CD4-positive, alpha-beta T cell treated with Interleukin-21 for 1 hour (primary cell): ENCODE measurements at regions not wholly inside any gene's neighbourhood (a gene's known extent, or its start where the extent isn't known, plus 50 kb on each side); places are given as distances from the start of the nearest gene placed in this dataset.
"Not testable (repeated sequence)": the region's sequence is repeated elsewhere in the genome, so short reads cannot be mapped to it uniquely, and the experiment has no call there.

Experiments used
- DNase-seq: peaks from one replicate; pipeline ENCODE4 v3.0.0-alpha.2; 2020

DNA sequence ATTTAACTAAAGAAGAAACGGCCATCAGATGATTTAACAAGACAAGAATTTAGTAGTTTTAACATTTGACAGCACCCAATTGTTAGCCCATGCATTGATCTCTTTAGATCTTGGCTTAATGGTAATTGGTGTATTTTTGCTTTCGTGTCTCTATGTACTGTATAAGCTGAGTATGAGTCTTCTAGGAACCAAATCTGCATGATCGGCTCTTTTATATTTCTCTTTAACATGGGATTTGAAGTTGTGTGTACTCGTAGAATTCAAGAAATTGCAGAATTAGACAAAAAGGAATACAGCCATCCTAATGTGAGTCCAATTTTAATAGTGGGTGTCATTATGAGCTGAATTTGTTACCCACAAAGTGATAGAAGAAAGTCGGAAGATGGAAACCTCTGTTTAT lies 438.9 kb upstream of the WWC1 start:
- no peak for DNase-seq

- DNase-seq = no peak
Measured at GRCh38 chr5:167853421-167853820, 438.0 kb upstream of the WWC1 start.

GRCh38 chr5:167855818-167856217 lies 435.6 kb upstream of the WWC1 start:
- DNase-seq = no peak

GRCh38 chr5:167857321-167857720 lies 434.1 kb upstream of the WWC1 start:
- DNase-seq = no peak

DNA sequence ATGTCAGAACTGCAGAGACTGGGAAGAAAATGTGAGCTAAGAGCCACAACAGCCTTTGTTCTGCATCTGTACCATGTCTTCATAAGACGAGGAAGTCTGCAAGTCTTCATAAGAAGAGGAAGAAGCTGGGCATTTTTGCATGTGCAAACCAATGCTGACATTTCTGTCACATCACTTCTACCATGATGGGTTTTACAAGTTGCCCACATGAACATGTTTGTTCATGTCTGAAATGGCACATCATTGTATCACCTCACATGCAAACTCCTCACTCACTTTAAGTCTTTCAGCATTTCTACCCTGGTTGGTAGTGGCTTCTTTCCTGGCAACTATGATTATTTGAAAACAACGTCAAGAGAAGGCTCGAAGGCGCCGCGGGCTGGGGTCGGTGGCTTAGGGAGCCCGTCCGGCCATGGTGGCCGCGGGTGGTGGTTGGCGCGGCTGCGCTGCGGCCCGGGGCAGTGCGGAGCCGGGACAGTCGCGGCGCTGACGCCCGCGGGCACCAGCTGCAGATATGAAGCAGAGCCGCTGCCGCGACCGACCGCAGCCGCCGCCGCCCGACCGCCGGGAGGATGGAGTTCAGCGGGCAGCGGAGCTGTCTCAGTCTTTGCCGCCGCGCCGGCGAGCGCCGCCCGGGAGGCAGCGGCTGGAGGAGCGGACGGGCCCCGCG lies 433.1 kb upstream of the WWC1 start:
- not testable (repeated sequence) for DNase-seq

DNA sequence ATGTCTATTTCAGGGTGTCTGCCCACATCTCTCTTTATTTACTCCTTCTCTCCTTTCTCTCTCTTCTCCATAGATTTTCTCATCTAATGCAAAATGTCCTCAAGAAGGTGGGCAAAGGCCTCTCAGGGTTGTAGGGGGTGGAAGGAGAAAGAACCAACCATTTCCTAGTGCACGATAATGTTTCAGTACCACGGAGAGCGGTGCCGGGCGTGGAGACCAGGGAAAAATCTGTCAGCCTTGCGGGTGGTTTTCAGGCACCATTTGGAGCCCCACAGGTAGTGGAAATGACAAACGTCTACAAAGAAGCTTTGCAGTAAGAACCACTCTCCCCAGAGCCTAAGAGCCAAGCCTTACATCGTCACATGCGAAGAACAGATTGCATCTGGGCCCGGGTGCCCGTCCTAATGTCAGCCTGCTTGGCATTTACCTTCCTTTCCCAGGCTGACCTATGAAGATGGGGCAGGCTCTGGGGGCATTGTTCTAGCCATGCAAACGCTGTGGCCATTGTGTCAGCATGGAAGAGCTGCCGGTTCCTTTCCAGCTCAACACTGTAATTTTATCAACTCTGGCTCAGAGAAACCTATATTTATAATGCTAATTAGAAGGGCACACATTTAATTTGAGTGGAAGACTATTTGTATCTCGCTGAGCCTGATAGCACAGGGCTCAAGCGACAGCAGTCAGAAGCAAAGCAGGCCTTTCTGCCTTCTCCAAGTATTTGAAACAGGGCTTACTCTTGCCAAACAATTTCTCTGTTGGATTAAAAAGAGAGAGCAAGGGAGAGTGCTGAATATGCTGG lies 430.1 kb upstream of the WWC1 start:
- no peak for DNase-seq

DNA sequence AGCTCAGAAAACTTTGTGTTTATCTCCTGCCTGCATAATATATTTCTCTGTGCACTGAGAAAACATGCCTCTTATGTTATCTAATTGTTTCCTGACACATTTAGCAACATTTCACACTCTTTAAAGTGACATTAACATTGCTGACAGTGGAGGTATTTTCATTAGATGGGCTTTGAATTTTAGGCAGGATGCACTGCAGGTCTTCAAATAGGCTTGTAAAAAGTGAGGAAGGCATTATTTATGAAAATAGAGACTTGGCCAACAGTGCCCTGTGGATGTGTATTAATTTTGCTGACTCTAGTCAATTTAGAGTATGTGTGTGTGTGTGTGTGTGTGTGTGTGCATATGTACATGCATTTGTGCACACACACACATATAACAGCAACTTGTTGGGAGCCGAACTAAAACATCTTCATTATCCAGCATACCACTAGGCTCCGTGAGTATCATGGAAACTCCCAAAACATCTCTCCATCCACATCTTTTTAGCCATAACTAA lies 429.5 kb upstream of the WWC1 start:
- no peak for DNase-seq

GRCh38 chr5:167863883-167864282 lies 427.6 kb upstream of the WWC1 start:
- DNase-seq = no peak

- no peak for DNase-seq
Measured at GRCh38 chr5:167864801-167865200, 426.6 kb upstream of the WWC1 start.

GRCh38 chr5:167866797-167867196 lies 424.6 kb upstream of the WWC1 start:
- no peak for DNase-seq

- no peak for DNase-seq
Measured at GRCh38 chr5:167867281-167867680, 424.2 kb upstream of the WWC1 start.

GRCh38 chr5:167869125-167869524 lies 422.3 kb upstream of the WWC1 start:
- DNase-seq = no peak

DNA sequence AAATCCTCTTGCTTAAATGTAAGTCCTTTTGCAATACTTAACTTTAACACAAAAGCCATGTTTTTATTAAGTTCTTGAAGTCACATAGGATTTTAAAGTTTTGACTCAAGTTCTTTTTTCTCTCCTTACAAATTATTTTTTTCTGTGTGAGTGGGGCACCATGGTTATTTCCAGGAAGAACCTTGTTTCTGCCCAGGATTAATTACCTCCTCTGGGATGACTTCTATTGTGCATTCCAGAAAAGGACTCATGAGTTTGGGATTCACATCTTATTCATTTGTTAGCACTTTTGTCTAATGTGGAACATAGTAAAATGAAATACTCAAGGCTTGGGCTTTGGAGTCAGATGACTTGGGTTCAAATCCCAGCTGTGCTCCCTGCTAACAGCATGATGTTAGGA lies 421.4 kb upstream of the WWC1 start:
- no peak for DNase-seq

GRCh38 chr5:167871091-167871490 lies 420.4 kb upstream of the WWC1 start:
- DNase-seq = no peak

GRCh38 chr5:167872791-167873190 lies 418.7 kb upstream of the WWC1 start:
- no peak for DNase-seq

DNA sequence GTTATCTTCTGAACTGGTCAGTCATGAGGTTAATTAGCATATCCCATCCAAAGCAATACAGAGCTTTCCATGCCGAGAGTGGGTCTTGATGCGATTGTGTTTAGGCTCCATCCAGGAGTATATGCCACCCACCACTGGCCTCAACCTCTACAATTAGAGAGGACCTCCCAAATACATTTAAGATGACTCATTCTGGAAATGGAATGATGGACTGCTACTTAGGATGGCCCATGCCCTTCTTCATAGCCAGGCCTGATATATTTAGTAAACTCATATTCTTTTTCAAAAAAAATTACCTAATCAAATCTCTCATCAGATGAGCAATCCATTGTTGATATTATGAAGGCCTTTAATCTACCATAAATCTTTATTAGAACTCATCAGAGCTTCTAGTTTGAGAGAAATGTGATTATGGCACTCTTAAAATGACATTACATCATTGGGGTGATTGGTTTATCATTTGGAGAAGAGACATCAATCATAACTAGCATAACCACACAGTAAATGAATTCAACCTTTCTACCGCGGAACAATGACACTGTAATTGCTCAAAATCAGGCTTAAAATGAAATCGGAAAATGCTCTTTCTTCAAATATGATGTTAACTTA lies 414.2 kb upstream of the WWC1 start:
- no peak for DNase-seq

- DNase-seq = no peak
Measured at GRCh38 chr5:167877924-167878323, 413.5 kb upstream of the WWC1 start.

- DNase-seq = no peak
Measured at GRCh38 chr5:167880420-167880819, 411.0 kb upstream of the WWC1 start.

- DNase-seq = no peak
Measured at GRCh38 chr5:167881041-167881440, 410.4 kb upstream of the WWC1 start.

GRCh38 chr5:167886196-167886595 lies 405.2 kb upstream of the WWC1 start:
- DNase-seq = no peak

GRCh38 chr5:167888393-167888792 lies 403.1 kb upstream of the WWC1 start:
- DNase-seq = no peak

GRCh38 chr5:167889276-167889675 lies 402.2 kb upstream of the WWC1 start:
- no peak for DNase-seq

DNA sequence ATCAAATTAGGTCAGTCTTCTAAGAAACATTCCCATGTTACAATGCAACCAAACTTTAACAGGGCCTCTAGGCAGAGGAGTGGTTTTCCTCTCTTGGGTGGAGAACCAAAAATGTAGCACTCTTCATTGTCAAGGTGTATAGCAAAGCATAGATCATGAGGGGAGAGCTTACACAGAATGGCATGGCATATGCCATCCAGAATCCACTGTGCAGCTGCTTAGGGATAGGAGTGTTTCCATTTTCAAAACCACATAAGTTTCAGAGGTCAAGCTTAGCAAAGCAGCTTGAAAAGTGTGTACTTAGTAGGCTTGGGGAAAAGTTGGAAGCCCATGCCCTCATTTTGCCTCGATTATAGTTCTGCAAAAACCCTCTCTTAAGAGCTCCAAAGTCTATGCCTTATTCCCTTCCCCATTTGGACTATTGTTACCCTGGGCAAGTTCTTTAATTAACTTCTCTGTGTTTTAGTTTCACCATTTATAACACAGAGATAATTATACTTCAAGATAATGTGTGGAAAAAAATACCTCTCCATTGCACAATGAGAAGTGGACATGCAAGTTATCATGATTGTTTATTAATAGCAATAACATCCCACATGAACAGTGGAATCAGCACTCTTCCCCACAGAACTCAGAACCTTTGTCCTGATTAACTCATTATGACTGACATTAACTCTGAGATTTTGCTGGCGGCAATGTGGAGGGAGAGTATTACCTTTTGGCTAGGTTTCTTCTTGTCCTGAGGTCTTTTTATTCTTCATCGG lies 398.9 kb upstream of the WWC1 start:
- DNase-seq = no peak
